ENCODE measurements at regions not wholly inside any gene's neighbourhood (a gene's known extent, or its start where the extent isn't known, plus 50 kb on each side); places are given as distances from the start of the nearest gene placed in this dataset.

DNA sequence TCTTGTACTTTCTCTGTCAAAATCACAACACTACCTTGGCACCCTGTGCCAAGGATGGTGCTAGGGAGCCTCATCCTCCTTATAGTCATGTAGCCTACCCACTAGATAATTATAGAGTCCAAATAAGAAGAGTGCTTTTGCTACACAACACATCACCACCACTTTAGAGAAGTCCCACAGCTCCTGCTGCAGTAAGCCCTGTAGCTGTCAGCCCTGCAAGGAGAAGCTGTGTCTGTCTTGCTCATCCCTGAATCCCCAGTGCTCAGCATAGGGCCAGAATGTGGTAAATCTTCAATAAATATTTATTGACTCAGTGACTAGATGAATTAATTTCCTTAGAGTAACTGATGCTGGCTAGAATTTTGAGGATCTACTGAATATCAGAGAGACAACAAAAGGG, 190.8 kb downstream of the ZNF621 start:
- no peak for DNase-seq (ENCODE audit: low spot score)
- H3K27ac ChIP-seq = no peak overlapping the region
- CTCF ChIA-PET = interaction anchor here (0.6 kb wide), 1 partner anchor 609 kb away, joined by 3 read pairs; no protein-coding TSS in a partner anchor
- POLR2A ChIA-PET (ENCODE audit: low non-redundant PET) = no interaction called here
- TF ChIP-seq, protein P1, sequence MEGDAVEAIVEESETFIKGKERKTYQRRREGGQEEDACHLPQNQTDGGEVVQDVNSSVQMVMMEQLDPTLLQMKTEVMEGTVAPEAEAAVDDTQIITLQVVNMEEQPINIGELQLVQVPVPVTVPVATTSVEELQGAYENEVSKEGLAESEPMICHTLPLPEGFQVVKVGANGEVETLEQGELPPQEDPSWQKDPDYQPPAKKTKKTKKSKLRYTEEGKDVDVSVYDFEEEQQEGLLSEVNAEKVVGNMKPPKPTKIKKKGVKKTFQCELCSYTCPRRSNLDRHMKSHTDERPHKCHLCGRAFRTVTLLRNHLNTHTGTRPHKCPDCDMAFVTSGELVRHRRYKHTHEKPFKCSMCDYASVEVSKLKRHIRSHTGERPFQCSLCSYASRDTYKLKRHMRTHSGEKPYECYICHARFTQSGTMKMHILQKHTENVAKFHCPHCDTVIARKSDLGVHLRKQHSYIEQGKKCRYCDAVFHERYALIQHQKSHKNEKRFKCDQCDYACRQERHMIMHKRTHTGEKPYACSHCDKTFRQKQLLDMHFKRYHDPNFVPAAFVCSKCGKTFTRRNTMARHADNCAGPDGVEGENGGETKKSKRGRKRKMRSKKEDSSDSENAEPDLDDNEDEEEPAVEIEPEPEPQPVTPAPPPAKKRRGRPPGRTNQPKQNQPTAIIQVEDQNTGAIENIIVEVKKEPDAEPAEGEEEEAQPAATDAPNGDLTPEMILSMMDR (conservative IDR thresholded peaks at IDR 0.05; ENCODE audit: low read depth) = no peak

DNA sequence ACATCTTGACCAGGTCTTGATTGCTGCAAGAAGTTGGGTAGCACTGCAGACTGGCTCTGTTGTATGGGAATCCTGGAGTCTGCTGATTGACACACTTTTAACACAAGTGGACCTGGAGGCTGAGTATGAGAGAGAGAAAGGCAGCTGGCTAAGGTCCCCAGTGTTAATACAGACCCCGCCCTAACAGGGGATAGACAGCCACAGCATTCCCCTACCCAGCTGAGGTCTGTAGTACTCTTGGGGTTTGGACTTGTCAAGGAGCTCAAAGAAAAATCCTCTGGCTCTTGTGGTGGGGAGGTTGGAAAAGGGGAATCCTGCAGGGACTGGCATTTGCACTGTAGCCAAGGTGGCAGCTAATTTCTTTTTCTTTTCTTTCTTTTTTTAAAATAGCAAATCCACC, 192.7 kb downstream of the ZNF621 start:
- no peak for DNase-seq (ENCODE audit: low spot score)
- TF ChIP-seq, protein P1 (conservative IDR thresholded peaks at IDR 0.05; ENCODE audit: low read depth) = no peak
- H3K27ac ChIP-seq = no peak overlapping the region
- POLR2A ChIA-PET (ENCODE audit: low non-redundant PET) = no interaction called here
- CTCF ChIA-PET = interaction anchor here (0.7 kb wide), 1 partner anchor 159 kb away, joined by 3 read pairs; no protein-coding TSS in a partner anchor

DNA sequence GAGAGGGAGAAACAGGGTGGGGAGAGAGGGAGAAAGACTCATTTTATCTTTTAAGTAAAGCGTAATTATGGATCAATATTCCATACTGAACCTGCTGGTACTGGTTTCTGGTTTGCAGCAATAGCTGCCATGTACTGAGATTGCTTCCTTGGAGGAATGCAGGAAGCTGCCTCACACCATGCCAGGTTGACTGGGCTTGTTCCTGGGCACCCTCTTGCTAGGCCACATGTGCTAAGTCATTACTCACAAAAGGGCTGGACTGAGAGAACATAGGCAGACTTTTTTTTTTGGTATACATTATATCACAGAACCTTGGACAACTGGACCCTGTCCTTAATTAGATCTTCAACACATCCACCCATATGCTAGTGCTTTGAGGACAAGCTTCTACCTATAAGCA, 193.4 kb downstream of the ZNF621 start:
- peak; percentile 14 for DNase-seq (ENCODE audit: low spot score)
- POLR2A ChIA-PET (ENCODE audit: low non-redundant PET) = no interaction called here
- TF ChIP-seq, protein P1 (conservative IDR thresholded peaks at IDR 0.05; ENCODE audit: low read depth) = no peak
- CTCF ChIA-PET = no interaction called here
- no peak overlapping the region for H3K27ac ChIP-seq

DNA sequence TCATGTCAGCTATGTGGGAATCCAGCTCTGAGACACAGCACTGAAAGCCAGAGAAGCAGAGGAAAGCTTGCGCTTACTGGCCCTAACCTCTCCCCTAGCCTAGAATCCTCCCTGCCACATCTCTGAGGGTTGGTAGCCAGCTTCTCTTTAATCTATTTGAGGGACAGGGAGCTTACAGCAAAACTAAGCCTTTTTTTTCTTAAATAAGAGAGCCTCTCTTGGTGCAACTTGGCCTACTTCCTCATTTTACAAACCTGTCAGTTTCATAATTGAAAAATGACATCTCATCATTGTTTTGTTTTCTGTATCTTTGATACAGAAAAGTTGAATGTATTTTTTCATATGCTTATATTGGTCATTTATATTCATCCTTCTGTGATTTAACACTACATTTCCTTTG, 193.9 kb downstream of the ZNF621 start:
- no peak for DNase-seq (ENCODE audit: low spot score)
- H3K27ac ChIP-seq = no peak overlapping the region
- ChIA-PET POLR2A (ENCODE audit: low non-redundant PET) (no interaction called here), CTCF (interaction anchor here (0.7 kb wide), 1 partner anchor 1154 kb away, joined by 3 read pairs; no protein-coding TSS in a partner anchor)
- TF ChIP-seq, protein P1 (conservative IDR thresholded peaks at IDR 0.05; ENCODE audit: low read depth) = no peak

DNA sequence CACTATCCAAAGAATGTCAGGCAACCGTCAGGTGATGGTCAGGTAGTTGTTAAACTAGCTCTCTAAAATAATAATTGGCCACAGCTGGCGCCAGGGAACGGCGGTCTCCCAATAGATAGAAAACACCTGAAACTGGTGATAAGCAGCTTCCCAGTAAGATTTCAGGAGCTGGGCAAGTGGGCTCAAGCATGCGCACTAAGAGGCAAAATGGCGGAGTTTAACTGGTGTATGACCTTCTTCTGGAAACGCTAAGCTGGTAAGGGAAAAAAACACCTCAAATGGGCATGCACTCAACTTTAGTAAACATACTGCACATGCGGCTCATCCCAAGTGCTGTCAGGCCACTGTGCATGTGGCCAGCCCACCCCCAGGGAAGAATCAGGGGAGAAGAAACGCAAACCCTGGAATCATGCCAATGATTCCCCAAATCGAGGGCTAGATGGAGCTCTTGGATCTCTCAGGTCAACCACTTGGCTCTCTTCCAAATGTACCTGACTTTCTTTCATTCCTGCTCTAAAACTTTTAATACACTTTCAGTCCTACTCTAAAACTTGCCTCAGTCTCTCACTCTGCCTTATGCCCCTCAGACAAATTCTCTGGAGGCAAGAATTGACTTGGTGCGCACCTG, 195.0 kb downstream of the ZNF621 start:
- ChIA-PET POLR2A (ENCODE audit: low non-redundant PET) (no interaction called here), CTCF (interaction anchor here (0.6 to 1.4 kb wide), 3 partner anchors 10 to 996 kb away, joined by 3 to 5 read pairs (median 3); no protein-coding TSS in a partner anchor)
- peak; percentile 32 for DNase-seq (ENCODE audit: low spot score)
- no peak overlapping the region for H3K27ac ChIP-seq
- TF ChIP-seq, protein P1 (conservative IDR thresholded peaks at IDR 0.05; ENCODE audit: low read depth) = peak; percentile 51

DNA sequence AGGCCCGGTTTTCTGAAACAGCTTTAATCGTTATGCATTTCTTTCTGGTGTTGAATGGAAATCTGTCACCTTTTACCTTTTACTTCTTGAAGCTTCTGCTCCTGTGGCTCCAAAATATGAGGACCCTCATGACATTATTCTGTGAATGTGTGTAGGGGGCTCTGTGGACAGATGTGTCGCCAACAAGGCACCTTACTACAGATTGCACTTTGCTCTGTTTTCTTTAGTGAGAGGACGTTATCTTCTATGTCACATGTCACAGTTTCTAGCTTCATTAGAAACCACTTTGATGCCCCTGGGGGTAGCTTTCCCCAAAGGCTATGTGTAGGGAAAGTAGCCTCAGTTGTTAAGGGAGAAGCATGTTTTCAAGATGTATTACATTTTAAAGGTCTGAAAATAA, 195.6 kb downstream of the ZNF621 start:
- H3K27ac ChIP-seq = no peak overlapping the region
- POLR2A ChIA-PET (ENCODE audit: low non-redundant PET) = no interaction called here
- CTCF ChIA-PET = interaction anchor here (0.6 to 1.4 kb wide), 3 partner anchors 10 to 996 kb away, joined by 3 to 5 read pairs (median 3); no protein-coding TSS in a partner anchor
- TF ChIP-seq, protein P1 (conservative IDR thresholded peaks at IDR 0.05; ENCODE audit: low read depth) = no peak
- no peak for DNase-seq (ENCODE audit: low spot score)
